ENCODE measurements at regions not wholly inside any gene's neighbourhood (a gene's known extent, or its start where the extent isn't known, plus 50 kb on each side); places are given as distances from the start of the nearest gene placed in this dataset.

DNA sequence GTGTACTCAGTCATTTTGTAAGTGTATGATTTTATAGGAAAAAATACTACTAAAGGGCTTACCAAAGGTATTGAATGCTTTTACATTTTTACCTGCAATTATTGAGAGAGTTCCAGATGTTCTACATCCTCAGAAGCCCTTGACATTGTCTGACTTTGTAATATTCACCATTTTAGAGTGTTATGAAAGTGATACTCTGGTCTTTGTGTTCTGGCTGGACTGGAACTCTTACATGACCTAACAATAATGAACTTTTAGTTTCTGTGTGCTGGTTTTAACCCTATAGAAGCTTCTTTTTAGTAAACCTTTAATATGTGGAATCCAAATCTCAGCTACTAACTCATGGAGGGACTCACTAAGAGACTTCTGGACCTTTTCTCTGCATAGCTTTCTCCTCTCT, 478.8 kb upstream of the SPANXN1 start:
- TF ChIP-seq, protein P1, sequence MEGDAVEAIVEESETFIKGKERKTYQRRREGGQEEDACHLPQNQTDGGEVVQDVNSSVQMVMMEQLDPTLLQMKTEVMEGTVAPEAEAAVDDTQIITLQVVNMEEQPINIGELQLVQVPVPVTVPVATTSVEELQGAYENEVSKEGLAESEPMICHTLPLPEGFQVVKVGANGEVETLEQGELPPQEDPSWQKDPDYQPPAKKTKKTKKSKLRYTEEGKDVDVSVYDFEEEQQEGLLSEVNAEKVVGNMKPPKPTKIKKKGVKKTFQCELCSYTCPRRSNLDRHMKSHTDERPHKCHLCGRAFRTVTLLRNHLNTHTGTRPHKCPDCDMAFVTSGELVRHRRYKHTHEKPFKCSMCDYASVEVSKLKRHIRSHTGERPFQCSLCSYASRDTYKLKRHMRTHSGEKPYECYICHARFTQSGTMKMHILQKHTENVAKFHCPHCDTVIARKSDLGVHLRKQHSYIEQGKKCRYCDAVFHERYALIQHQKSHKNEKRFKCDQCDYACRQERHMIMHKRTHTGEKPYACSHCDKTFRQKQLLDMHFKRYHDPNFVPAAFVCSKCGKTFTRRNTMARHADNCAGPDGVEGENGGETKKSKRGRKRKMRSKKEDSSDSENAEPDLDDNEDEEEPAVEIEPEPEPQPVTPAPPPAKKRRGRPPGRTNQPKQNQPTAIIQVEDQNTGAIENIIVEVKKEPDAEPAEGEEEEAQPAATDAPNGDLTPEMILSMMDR (IDR thresholded peaks at IDR 0.05) = no peak
- TF ChIP-seq EP300 (IDR thresholded peaks at IDR 0.05) = no peak
- no peak for TF ChIP-seq POLR2AphosphoS5 (IDR thresholded peaks at IDR 0.05)

Measured in upper lobe of left lung (tissue), 4 donors.